Spinal cord (tissue), 9 donors: ENCODE measurements at regions not wholly inside any gene's neighbourhood (a gene's known extent, or its start where the extent isn't known, plus 50 kb on each side); places are given as distances from the start of the nearest gene placed in this dataset.
A peak's percentile ranks its signal among the peaks of the same experiment; 100 is the strongest.

Experiments
- DNase-seq, 6 donors: peaks; one replicate each; pipeline versions ENCODE4 v3.0.0 to v3.0.0-alpha.2; 2013 to 2015; ENCODE audit warnings: low spot score in 6 of 6, low read depth in 4 of 6
- H3K27ac ChIP-seq: one replicate; pipeline ENCODE4 v1.5.1; 2013; ENCODE audit warnings: low read depth, low read length, control low read depth
- H3K27me3 ChIP-seq: one replicate; pipeline ENCODE4 v1.6.1; 2013; ENCODE audit warnings: low read length; ENCODE audit not compliant: control insufficient read depth, insufficient read depth
- H3K36me3 ChIP-seq: one replicate; pipeline ENCODE4 v1.6.1; 2013; ENCODE audit warnings: low read length; ENCODE audit not compliant: control insufficient read depth, insufficient read depth
- H3K4me1 ChIP-seq: one replicate; pipeline ENCODE4 v1.6.1; 2013; ENCODE audit warnings: low read length; ENCODE audit not compliant: control insufficient read depth, insufficient read depth
- H3K4me3 ChIP-seq: one replicate; pipeline ENCODE4 v1.5.1; 2013; ENCODE audit warnings: low read depth, low read length, control low read depth
- H3K9me3 ChIP-seq: one replicate; pipeline ENCODE4 v1.6.1; 2013; ENCODE audit warnings: low read length; ENCODE audit not compliant: control insufficient read depth, insufficient read depth
- WGBS: methylation state at CpG from one replicate; pipeline ENCODE4 v1.1.5; 2013; ENCODE audit warnings: missing lambda C conversion rate; ENCODE audit not compliant: insufficient coverage; 5-methylcytosine and 5-hydroxymethylcytosine counted together
- donor health status: healthy.

DNA sequence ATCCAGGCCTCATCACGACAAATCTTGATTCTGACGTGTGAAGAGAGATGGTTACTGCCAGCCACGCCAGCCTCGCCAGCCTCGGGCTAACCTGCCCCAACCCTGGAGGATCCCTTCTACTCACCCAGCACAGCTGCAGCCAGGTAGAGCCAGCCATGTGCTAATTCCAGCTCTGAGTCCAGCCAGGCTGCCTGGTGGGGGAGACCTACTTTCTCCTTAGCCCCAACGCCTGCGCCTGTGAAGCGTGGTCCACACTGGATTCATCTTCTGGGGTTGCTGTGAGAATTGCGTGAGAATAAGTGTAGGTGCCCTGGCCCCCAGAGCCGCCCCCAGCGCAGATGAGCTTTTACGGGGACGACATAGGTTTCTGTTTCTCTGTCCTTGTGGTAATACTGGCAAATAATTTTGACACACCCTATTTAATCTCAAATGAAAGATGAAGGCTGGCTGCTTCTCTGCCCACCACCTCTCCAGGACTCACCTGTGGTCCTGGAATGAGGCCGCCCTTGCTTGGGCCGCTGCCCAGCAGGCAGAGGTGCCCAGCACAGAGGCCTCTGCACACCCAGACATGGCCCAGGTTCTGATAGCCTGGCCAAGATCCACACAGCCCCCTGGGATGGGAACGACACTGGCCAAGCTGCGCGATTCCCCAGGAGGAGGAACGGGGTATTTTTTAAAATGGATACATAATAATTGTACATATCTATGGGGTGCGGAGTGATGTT is 528.4 kb downstream of the TBC1D22A start:
- no peak overlapping the region for H3K27ac ChIP-seq

GRCh38 chr22:47289336-47289985 is 527.0 kb downstream of the TBC1D22A start:
- H3K36me3 ChIP-seq: no peaks in the 10 kb centered on the region
- no peak overlapping the region for H3K4me3 ChIP-seq
- no peaks in the 10 kb centered on the region for H3K9me3 ChIP-seq
- no peak overlapping the region for H3K27ac ChIP-seq
- WGBS: 86% methylated on average over 10 of the region's 12 CpGs
- no peaks in the 10 kb centered on the region for H3K4me1 ChIP-seq
- DNase-seq: no peak
- no peaks in the 10 kb centered on the region for H3K27me3 ChIP-seq

More for the DNA sequence above, 528.4 kb downstream of the TBC1D22A start:
- no peaks in the 10 kb centered on the region for H3K9me3 ChIP-seq
- H3K4me1 ChIP-seq: no peaks in the 10 kb centered on the region
- no peaks in the 10 kb centered on the region for H3K36me3 ChIP-seq
- WGBS: 88% methylated on average over 7 of the region's 20 CpGs
- H3K4me3 ChIP-seq: no peak overlapping the region
- H3K27me3 ChIP-seq: no peaks in the 10 kb centered on the region
- DNase-seq: no peak

DNA sequence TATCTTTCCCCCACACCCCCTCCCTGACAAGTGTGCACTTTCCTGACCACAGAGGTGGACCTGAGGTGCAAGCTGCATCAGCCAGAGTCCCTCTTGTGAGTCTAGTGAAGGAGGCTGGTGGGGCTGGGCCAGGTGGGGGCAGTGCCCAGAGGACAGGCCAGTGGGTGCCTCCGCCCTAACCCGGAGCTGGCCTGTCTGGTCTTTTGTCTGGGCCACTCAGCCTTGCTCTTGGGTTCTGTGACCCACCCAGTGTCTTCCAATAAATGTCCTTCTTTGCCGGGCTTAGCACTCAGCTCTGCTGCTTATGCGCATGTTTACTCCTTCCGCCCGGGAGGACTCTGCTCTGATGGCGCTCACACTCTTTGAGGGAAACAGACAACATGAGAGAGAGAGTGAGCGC is 526.2 kb downstream of the TBC1D22A start:
- no peaks in the 10 kb centered on the region for H3K9me3 ChIP-seq
- no peak for DNase-seq
- no peak overlapping the region for H3K27ac ChIP-seq
- H3K4me3 ChIP-seq: no peak overlapping the region
- H3K4me1 ChIP-seq: no peaks in the 10 kb centered on the region
- WGBS: 87% methylated on average over 7 of the region's 8 CpGs
- H3K27me3 ChIP-seq: no peaks in the 10 kb centered on the region
- H3K36me3 ChIP-seq: no peaks in the 10 kb centered on the region

- DNase-seq: no peak
- no peaks in the 10 kb centered on the region for H3K27me3 ChIP-seq
- no peaks in the 10 kb centered on the region for H3K36me3 ChIP-seq
- no peak overlapping the region for H3K4me3 ChIP-seq
- no peaks in the 10 kb centered on the region for H3K4me1 ChIP-seq
- no peak overlapping the region for H3K27ac ChIP-seq
- no peaks in the 10 kb centered on the region for H3K9me3 ChIP-seq
- WGBS: 85% methylated on average over 4 of the region's 5 CpGs
These were observed 525.1 kb downstream of the TBC1D22A start for GRCh38 chr22:47287516-47287915.

GRCh38 chr22:47286590-47286989 is 524.1 kb downstream of the TBC1D22A start:
- DNase-seq: no peak
- H3K27me3 ChIP-seq: no peaks in the 10 kb centered on the region

GRCh38 chr22:47285981-47286380 is 523.5 kb downstream of the TBC1D22A start:
- H3K4me3 ChIP-seq: no peak overlapping the region
- 92% methylated on average over 10 of the region's 10 CpGs for WGBS
- H3K4me1 ChIP-seq: no peaks in the 10 kb centered on the region
- H3K27me3 ChIP-seq: no peaks in the 10 kb centered on the region
- no peaks in the 10 kb centered on the region for H3K9me3 ChIP-seq
- H3K36me3 ChIP-seq: no peaks in the 10 kb centered on the region
- DNase-seq: no peak
- H3K27ac ChIP-seq: no peak overlapping the region

More at GRCh38 chr22:47286590-47286989, 524.1 kb downstream of the TBC1D22A start:
- Histone ChIP-seq H3K4me3 (no peak overlapping the region), H3K27ac (no peak overlapping the region), H3K4me1 (no peaks in the 10 kb centered on the region), H3K9me3 (no peaks in the 10 kb centered on the region), H3K36me3 (no peaks in the 10 kb centered on the region)
- WGBS: 96% methylated on average over 6 of the region's 7 CpGs

DNA sequence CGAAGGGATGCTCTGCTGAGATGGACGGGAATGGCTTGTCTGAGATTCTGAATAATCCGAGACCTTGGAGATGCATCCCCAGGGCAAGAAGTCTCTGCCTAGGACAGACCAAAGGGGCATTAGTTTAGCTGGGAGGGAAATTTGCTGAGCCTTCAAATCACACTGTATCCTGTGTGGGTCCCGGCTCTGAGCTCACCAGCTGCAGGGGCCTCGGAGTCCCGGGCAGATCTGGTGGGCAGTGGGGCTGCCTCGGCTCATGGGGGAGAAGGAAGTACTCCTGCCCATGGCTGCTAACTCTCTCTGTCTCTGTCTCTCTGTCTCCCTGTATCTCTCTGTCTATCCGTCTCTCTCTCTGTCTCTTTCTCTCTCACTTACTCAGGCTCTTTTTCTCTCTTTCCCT is 522.4 kb downstream of the TBC1D22A start:
- WGBS: 85% methylated on average over 8 of the region's 8 CpGs
- no peak for DNase-seq
- no peak overlapping the region for H3K27ac ChIP-seq
- no peak overlapping the region for H3K4me3 ChIP-seq
- no peaks in the 10 kb centered on the region for H3K4me1 ChIP-seq
- no peaks in the 10 kb centered on the region for H3K9me3 ChIP-seq
- H3K27me3 ChIP-seq: no peaks in the 10 kb centered on the region
- no peaks in the 10 kb centered on the region for H3K36me3 ChIP-seq

- no peaks in the 10 kb centered on the region for H3K9me3 ChIP-seq
- H3K4me1 ChIP-seq: no peaks in the 10 kb centered on the region
- no peaks in the 10 kb centered on the region for H3K36me3 ChIP-seq
- 89% methylated on average over 5 of the region's 8 CpGs for WGBS
- DNase-seq: no peak
- H3K27me3 ChIP-seq: no peaks in the 10 kb centered on the region
- H3K27ac ChIP-seq: no peak overlapping the region
- H3K4me3 ChIP-seq: no peak overlapping the region
These were observed 521.9 kb downstream of the TBC1D22A start for GRCh38 chr22:47284360-47284759.

GRCh38 chr22:47283616-47284270 is 521.3 kb downstream of the TBC1D22A start:
- Histone ChIP-seq H3K36me3 (no peaks in the 10 kb centered on the region), H3K27me3 (peaks cover 2% of the 10 kb centered on the region), H3K9me3 (no peaks in the 10 kb centered on the region), H3K4me3 (no peak overlapping the region), H3K27ac (no peak overlapping the region), H3K4me1 (no peaks in the 10 kb centered on the region)
- peak in 1 of 6 donors; percentile 48 for DNase-seq
- 73% methylated on average over 17 of the region's 17 CpGs for WGBS
